ENCODE measurements at regions not wholly inside any gene's neighbourhood (a gene's known extent, or its start where the extent isn't known, plus 50 kb on each side); places are given as distances from the start of the nearest gene placed in this dataset.

GRCh38 chr22:49015993-49016908 lies 811.4 kb downstream of the BRD1 start:
- DNase-seq (ENCODE audit: low spot score in 2 of 2) (no peak), ATAC-seq (ENCODE audit: low read depth) (no peak)
- Mint-ChIP-seq H3K9me3 (no peaks in the 10 kb centered on the region), H3K36me3 (no peaks in the 10 kb centered on the region), H3K27me3 (peaks cover 3% of the 10 kb centered on the region), H3K4me1 (no peaks in the 10 kb centered on the region), H3K4me3 (no peak overlapping the region), H3K27ac (no peak overlapping the region)

GRCh38 chr22:49015459-49015858 lies 812.2 kb downstream of the BRD1 start:
- Mint-ChIP-seq H3K27ac (no peak overlapping the region), H3K4me3 (no peak overlapping the region), H3K4me1 (no peaks in the 10 kb centered on the region), H3K27me3 (peaks cover 3% of the 10 kb centered on the region), H3K36me3 (no peaks in the 10 kb centered on the region), H3K9me3 (no peaks in the 10 kb centered on the region)
- DNase-seq (ENCODE audit: low spot score in 2 of 2) (no peak), ATAC-seq (ENCODE audit: low read depth) (no peak)

- no peak overlapping the region for H3K4me3 Mint-ChIP-seq
- H3K27me3 Mint-ChIP-seq: peaks cover 3% of the 10 kb centered on the region
- ATAC-seq (ENCODE audit: low read depth): no peak
- H3K9me3 Mint-ChIP-seq: no peaks in the 10 kb centered on the region
- H3K4me1 Mint-ChIP-seq: no peaks in the 10 kb centered on the region
- no peak overlapping the region for H3K27ac Mint-ChIP-seq
- H3K36me3 Mint-ChIP-seq: no peaks in the 10 kb centered on the region
- no peak for DNase-seq (ENCODE audit: low spot score in 2 of 2)
Measured at GRCh38 chr22:49014227-49015201, 813.2 kb downstream of the BRD1 start.

- Mint-ChIP-seq H3K9me3 (no peaks in the 10 kb centered on the region), H3K4me1 (no peaks in the 10 kb centered on the region), H3K36me3 (no peaks in the 10 kb centered on the region), H3K27me3 (peaks cover 3% of the 10 kb centered on the region), H3K27ac (no peak overlapping the region), H3K4me3 (no peak overlapping the region)
- ATAC-seq (ENCODE audit: low read depth) (no peak), DNase-seq (ENCODE audit: low spot score in 2 of 2) (no peak)
Measured at GRCh38 chr22:49013707-49014106, 814.0 kb downstream of the BRD1 start.

DNA sequence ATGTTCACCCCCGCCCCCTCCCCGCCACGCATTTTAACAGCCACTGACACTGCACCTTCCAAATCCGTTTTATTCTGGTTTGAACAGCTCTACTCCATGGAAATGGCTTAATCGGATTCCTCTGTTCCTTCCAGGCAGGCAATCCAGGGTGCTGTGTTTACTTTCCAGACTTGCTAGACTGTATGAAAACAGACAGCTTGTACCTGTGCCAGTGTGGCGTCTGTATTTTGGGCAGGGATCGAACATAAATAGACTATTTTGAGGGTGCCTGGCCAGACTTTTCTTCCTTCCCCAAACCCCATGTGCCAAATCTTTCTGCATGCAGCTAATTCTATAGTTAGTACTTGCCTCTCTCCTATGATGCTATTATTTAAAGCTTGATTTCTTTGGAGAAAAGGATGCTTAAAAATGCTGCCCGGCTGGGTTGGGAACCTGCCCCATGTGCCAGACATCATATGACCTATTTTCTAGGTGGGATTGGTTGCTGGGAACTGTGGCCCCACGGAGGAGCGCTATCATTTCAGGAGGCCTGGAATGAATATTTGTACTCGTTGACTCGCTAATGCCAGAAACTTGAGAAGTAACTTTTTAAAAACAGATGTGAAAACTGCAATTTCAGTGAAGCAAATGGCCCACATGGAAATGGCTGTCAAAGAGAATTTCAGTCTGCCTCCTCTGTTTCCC lies 814.8 kb downstream of the BRD1 start:
- no peaks in the 10 kb centered on the region for H3K36me3 Mint-ChIP-seq
- H3K27me3 Mint-ChIP-seq: peaks cover 3% of the 10 kb centered on the region
- no peaks in the 10 kb centered on the region for H3K9me3 Mint-ChIP-seq
- no peak overlapping the region for H3K27ac Mint-ChIP-seq
- ATAC-seq (ENCODE audit: low read depth): no peak
- no peak overlapping the region for H3K4me3 Mint-ChIP-seq
- no peak for DNase-seq (ENCODE audit: low spot score in 2 of 2)
- no peaks in the 10 kb centered on the region for H3K4me1 Mint-ChIP-seq

DNA sequence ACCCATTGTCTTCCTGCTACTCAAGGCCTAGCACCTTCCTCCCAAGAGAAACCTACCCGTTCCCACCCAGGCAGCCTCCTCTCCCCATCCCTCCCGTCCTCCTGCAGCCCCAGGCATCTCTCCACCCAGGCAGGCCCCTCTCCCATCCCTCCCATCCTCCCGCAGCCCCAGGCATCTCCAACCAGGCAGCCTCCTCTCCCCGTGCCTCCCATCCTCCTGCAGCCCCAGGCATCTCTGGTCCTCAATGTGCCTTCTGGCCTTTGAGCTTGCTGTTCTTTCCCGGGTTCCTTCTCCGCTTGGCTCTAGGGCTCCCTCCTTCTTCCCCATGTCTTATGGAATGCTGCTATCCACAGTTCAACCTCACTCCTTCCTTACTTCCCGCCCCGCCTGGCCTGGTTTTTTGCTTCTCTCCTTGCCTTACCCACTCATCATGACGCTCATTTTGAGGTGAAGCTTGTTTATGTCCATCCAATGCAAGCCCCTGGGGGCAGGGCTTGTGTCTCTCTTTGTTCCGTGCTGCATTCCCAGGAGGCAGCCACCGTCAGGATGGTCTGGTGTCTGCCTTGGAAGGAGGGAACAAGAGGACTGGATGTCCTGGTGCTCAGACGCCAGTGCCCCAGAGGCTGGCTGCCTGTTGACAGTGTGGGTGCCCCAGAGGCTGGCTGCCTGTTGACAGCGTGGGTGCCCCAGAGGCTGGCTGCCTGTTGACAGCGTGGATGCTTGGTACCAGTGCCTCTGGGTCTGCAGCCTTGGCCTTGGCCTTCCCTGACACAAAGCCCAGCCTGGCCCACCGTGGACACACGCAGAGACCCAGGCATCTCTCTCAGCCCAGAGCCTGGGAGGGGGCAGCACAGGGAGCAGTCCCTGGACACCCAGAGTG lies 815.7 kb downstream of the BRD1 start:
- Mint-ChIP-seq H3K4me3 (no peak overlapping the region), H3K27me3 (peaks cover 3% of the 10 kb centered on the region), H3K4me1 (no peaks in the 10 kb centered on the region), H3K9me3 (no peaks in the 10 kb centered on the region), H3K36me3 (no peaks in the 10 kb centered on the region), H3K27ac (no peak overlapping the region)
- DNase-seq (ENCODE audit: low spot score in 2 of 2): no peak
- no peak for ATAC-seq (ENCODE audit: low read depth)

- peaks cover 3% of the 10 kb centered on the region for H3K27me3 Mint-ChIP-seq
- H3K27ac Mint-ChIP-seq: no peak overlapping the region
- ATAC-seq (ENCODE audit: low read depth) (no peak), DNase-seq (ENCODE audit: low spot score in 2 of 2) (no peak)
- H3K9me3 Mint-ChIP-seq: no peaks in the 10 kb centered on the region
- no peaks in the 10 kb centered on the region for H3K36me3 Mint-ChIP-seq
- H3K4me1 Mint-ChIP-seq: no peaks in the 10 kb centered on the region
- no peak overlapping the region for H3K4me3 Mint-ChIP-seq
Measured at GRCh38 chr22:49011379-49011768, 816.3 kb downstream of the BRD1 start.

GRCh38 chr22:49010901-49011300 lies 816.8 kb downstream of the BRD1 start:
- Mint-ChIP-seq H3K4me1 (no peaks in the 10 kb centered on the region), H3K27ac (no peak overlapping the region), H3K4me3 (no peak overlapping the region), H3K9me3 (no peaks in the 10 kb centered on the region), H3K36me3 (no peaks in the 10 kb centered on the region), H3K27me3 (peaks cover 6% of the 10 kb centered on the region)
- ATAC-seq (ENCODE audit: low read depth) (no peak), DNase-seq (ENCODE audit: low spot score in 2 of 2) (no peak)

- Mint-ChIP-seq H3K4me3 (no peak overlapping the region), H3K9me3 (no peaks in the 10 kb centered on the region), H3K27ac (no peak overlapping the region), H3K4me1 (no peaks in the 10 kb centered on the region), H3K27me3 (peaks cover 6% of the 10 kb centered on the region), H3K36me3 (no peaks in the 10 kb centered on the region)
- DNase-seq (ENCODE audit: low spot score in 2 of 2) (no peak), ATAC-seq (ENCODE audit: low read depth) (no peak)
Measured at GRCh38 chr22:49010070-49010863, 817.4 kb downstream of the BRD1 start.

DNA sequence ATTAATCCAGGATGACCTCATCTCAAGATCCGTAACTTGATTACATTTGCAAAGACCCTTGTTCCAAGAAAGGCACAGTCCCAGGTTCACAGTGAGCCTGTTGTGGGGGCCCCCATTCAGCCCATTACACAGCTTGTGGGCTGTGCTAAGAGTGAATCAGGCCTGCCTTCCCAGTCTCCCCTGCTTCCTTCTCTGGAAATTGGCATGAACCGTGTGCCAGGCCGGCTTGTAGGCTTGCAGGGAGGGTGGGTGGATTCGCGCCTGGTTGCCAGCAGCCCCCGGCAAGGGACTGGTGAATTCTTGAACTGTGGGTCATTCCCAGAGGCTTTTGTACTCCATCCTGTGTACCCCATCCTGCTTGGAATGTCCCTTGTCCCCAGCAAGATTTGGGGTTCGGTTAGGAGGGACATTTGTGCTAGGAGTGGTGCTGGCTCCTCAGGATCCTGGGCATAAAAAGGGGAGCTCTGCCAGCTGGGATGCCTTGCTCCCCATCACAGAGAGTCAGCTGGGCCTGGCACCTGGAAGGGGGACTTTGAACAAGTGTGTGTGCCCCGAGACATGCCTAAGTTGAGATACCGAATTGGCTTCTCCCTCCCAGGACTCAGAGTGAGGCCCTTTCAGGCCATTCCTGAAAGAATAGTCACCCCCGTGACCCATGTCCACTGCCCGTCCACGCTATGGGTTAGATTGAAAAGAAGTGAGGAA lies 818.2 kb downstream of the BRD1 start:
- no peak overlapping the region for H3K4me3 Mint-ChIP-seq
- H3K27ac Mint-ChIP-seq: no peak overlapping the region
- H3K36me3 Mint-ChIP-seq: no peaks in the 10 kb centered on the region
- H3K9me3 Mint-ChIP-seq: no peaks in the 10 kb centered on the region
- ATAC-seq (ENCODE audit: low read depth): no peak
- peaks cover 6% of the 10 kb centered on the region for H3K27me3 Mint-ChIP-seq
- DNase-seq (ENCODE audit: low spot score in 2 of 2): no peak
- H3K4me1 Mint-ChIP-seq: no peaks in the 10 kb centered on the region

DNA sequence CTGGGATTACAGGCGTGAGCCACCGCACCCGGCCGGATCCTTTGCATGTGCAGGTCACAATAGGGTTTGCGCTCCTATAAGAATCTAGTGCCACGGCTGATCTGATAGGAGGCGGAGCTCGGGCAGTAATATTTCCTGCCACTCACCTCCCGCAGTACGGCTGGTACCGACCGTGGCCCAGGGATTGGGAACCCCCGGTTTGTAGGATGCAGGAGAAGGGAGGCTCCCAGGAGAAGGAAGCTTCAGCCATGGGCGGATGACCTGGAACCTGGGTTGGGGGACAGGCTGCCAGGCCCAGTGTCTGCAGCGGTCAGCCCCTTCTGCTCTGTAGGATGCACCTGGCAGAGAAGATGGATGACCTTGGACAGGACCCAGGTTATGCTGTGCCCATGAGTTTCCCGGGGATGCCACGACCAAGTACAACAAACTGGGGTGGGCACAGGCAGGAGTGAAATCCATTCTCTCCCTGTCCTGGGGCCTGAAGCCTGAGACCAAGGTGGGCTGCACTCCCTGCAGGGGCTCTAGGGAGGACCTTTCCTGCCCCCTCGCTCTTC lies 818.9 kb downstream of the BRD1 start:
- Mint-ChIP-seq H3K27me3 (peaks cover 6% of the 10 kb centered on the region), H3K4me1 (no peaks in the 10 kb centered on the region), H3K9me3 (peaks cover 2% of the 10 kb centered on the region), H3K4me3 (no peak overlapping the region), H3K27ac (no peak overlapping the region), H3K36me3 (no peaks in the 10 kb centered on the region)
- ATAC-seq (ENCODE audit: low read depth) (no peak), DNase-seq (ENCODE audit: low spot score in 2 of 2) (no peak)
